GM18502 (cell line): ENCODE measurements at regions not wholly inside any gene's neighbourhood (a gene's known extent, or its start where the extent isn't known, plus 50 kb on each side); places are given as distances from the start of the nearest gene placed in this dataset.
"Not testable (repeated sequence)": the region's sequence is repeated elsewhere in the genome, so short reads cannot be mapped to it uniquely, and the experiment has no call there.

Source experiments
- ATAC-seq: cut with Tn5 transposase; IDR thresholded peaks from one replicate; pipeline ENCODE4 v1.9.1; 2021; ENCODE audit warnings: mild to moderate bottlenecking; ENCODE audit not compliant: unreplicated experiment, poor library complexity

DNA sequence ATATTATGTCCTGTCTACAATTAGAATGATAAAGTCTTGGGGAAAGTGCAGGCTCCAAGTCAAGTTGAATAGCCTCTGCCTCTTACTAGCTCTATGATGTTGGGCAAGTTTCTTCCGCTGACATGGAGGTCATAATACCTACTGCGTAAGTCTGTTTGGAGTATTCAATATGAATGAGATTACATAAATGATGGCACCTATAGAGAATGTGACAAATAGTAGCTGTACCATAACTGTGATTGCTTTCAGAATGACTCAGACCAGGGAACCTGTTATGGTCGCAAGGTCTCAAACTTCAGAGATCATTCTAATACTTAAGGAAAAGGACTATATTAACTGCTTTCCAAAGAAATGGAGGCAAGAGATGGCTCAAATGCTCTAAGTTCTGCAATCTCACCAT is 94.0 kb upstream of the ABCA1 start:
- ATAC-seq, result no peak

DNA sequence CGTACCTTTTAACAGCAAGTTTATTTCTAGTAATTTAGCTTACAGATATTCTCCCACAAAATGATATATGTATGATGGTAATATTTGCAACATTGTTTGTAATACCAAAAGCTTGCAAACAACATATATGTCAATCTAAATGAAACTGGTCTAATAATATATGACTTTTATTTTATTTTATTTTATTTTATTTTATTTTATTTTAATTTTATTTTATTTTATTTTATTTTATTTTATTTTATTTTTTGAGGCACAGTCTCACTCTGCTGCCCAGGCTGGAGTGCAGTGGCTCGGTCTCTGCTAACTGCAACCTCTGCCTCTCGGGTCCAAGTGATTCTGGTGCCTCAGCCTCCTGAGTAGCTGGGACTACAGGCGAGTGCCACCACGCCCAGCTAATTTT is 94.6 kb upstream of the ABCA1 start:
- not testable (repeated sequence) for ATAC-seq

DNA sequence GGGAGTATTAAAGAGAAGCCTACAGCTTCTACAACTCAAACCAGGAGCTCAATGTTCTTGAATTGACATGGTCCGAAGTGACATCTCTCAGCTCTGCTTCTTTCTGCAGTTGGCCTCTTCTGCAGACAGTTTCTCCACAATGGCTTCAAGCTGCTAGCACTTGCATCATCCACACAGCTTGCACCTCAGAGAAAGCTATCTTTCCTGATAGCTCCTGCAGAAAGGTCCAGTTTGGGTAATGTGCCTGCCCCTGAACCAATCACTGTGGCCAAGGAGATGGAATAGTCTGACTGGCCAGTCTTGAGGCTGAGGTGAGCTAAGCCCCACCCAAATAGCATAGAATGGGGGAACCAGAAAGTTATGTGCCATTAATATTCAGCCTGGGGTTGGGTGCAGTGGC is 95.8 kb upstream of the ABCA1 start:
- ATAC-seq, result no peak

DNA sequence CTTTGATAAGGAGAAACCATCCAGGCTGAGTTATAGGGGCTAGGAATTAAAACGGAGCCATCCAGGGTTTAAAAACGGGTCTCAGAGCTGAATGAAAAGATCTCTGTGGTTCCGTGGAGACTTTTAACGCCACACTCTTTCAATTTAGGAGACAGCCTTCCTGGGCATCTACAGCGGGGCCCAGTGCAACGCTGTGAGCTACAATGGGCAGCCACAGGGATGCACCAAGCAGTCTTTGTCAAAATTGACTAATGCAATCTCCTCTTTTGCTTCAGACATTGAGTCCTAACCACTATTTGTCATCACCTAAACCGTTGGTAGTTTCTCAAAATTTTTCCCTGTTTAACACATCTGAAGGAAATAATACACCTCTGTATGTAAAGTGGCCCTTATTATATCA is 96.6 kb upstream of the ABCA1 start:
- no peak for ATAC-seq

GRCh38 chr9:105026451-105026850 is 98.5 kb upstream of the ABCA1 start:
- no peak for ATAC-seq

DNA sequence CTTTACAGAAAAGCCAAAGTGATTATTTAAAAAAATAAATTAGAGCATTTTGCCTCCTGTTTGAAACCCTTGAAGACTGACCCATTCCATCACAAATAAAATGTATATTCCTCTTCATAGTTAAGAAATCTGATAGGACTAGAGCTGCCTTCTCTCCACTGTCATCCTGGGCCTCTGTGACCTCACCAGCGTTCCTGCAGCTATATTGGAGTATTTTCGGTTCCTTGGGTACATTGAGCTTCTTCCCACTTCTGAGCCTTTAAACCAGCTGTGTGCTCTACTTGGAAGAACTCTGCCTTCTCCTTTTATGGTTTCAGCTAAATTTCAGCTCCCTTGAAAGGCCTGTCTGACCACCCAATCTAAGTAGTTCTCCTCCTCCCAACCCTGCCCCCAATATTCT is 99.1 kb upstream of the ABCA1 start:
- no peak for ATAC-seq

GRCh38 chr9:105030285-105030684 is 102.3 kb upstream of the ABCA1 start:
- no peak for ATAC-seq

- ATAC-seq, result no peak
These were observed 109.2 kb upstream of the ABCA1 start for GRCh38 chr9:105037139-105037538.

DNA sequence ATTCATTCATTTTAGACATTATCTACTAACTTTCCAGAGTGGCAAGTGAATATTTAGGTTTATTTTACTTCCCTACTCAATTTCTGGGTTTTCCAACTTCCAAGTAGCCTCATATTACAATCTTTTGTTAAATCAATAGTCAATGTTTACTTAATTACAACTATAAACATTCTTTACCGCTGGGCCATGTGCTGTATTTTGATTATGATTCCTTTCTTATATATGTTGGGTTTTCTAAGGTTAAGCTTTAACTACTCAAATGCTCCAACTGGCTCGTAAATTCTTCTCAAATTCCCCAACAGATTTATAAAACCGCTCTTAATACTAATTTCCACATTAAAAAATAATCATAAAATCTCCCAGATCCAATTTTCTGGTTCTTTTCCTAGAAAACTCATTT is 110.1 kb upstream of the ABCA1 start:
- no peak for ATAC-seq

DNA sequence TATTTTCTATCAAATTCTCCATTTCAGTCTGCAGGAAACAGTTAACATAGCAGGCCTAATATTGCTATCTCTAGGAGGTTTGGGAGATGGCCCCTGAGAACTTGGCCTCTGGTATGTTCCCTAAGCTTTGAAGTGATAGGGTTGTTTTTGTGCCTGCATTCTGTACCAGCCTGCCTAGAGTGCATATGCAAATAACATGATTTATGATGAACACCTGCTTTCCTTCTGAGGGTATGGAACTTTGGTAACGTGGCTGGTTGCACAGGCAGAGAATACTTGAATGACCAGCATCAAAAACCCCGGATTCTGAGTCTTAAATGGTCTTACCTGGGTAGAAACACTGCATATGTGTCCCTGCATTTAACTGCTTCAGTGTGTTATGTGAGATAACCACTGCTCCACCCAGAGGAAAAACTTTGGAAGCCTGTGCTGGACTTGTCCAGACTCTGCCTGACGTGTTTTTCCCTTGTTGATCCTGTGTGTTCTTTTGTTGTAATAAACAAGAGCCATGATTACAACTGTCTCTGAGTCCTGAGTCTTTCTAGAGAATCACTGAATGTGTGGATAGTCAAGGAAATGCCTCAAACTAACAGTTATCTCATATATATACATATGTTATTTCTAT is 111.3 kb upstream of the ABCA1 start:
- no peak for ATAC-seq

- ATAC-seq, result no peak
These were observed 115.5 kb upstream of the ABCA1 start for GRCh38 chr9:105043370-105043936.

GRCh38 chr9:105044518-105044917 is 116.6 kb upstream of the ABCA1 start:
- ATAC-seq, result no peak

DNA sequence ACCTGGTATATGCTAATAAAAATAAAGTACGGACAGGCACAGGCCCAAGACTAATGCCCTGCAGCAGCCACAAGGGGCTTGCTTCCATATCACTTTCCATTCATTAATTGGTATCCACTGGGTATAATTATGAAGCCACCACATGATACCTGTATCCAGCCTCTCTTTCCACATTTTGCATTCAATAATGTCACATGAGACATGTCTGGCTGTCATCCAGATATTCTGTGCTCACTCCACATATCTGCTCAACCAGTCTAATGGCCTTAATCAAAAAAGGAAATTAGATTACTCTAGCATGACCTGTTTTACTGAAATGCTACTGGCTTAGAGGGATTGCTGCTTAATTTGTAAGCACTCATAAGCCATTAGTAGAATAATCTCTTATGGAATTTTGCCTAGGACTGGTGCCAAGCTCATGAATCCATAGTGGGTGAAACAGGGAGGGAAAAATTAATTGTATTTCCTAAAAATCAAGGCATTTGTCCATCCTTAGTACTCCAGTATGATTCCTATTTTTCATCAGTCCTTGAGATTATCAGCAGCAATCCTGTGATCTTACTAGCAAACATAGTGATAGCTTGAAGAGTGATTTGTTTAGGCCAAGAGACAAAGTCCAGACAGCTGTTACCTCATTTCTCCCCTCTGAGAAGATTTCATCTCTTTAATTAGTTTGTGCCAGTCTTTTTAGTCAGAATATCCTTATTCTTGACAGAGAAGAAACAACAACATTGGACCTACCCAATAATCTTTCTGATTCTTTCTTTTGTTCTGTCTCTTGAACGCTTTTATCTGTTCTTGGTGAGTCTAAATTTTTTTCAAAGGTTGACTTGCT is 119.2 kb upstream of the ABCA1 start:
- no peak for ATAC-seq

DNA sequence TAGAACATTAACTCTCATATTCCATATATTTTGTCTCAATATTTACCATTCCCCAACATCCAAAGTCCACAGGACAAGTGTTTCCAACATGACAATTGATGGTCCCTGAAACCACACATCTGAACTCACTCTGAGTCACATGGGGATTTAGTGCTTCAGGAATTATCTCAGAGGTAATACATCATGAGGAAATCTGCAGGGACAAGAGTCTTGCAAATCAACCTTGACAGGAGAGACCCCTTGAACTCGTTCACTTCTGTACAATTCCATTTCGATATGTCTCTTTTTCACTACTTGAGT is 119.7 kb upstream of the ABCA1 start:
- no peak for ATAC-seq

- ATAC-seq, result no peak
These were observed 120.4 kb upstream of the ABCA1 start for GRCh38 chr9:105048331-105048730.

DNA sequence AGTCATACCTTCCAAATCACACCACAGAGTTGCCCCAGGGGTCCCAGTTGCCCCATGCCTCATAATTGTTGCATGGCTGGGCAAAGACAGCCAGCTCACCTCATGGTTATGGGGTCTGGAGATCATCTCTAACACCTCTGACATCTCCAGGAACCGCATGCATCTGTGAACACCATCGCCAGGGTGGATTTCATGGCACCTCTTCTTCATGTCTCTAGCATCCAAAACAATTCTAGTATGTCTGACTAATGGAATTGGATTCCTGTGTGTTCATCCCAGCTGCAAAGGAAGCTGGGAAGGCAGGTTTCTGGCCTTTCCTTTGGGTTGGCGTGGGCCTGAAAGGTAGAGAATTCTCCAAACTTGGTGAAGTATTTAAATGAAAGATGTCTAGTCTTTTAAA is 122.3 kb upstream of the ABCA1 start:
- no peak for ATAC-seq

- no peak for ATAC-seq
These were observed 123.9 kb upstream of the ABCA1 start for GRCh38 chr9:105051897-105052296.

DNA sequence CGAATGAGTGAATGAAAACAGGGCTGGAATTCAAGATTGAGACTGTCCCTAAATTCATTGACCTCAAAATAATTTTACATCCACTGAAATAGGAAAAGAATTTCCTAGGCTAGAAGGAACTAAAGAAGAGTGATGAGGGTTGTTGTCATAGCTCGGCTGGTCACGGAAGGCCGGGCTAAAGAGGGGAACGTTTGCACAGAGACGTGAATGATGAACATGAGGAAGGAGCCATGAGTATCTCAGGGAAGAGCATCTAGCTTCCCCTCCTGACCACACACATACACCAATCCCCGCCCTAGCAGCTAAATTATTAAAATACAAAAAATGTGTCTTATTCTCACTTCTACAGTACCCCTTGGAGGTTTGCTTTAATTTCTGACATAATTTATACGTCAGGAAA is 124.4 kb upstream of the ABCA1 start:
- no peak for ATAC-seq

DNA sequence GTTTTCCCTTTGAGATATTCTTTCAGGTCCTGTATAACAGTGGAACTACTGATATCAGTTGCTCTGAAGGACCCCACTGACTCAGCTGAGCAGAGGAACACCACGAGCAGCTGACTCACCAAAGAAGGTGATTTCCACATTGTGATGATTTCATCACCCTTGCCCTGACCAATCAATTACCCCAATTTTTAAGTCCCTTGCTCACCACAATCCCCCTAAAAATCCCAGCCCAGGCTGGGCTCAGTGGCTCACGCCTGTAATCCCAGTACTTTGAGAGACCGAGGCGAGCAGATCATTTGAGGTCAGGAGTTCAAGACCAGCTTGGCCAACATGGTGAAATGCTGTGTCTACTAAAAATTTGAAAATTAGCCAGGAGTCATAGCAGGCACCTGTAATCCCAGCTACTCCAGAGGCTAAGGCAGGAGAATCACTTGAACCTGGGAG is 125.3 kb upstream of the ABCA1 start:
- peak; percentile 80 for ATAC-seq

- no peak for ATAC-seq
These were observed 126.5 kb upstream of the ABCA1 start for GRCh38 chr9:105054491-105054890.

GRCh38 chr9:105055917-105056316 is 128.0 kb upstream of the ABCA1 start:
- no peak for ATAC-seq

DNA sequence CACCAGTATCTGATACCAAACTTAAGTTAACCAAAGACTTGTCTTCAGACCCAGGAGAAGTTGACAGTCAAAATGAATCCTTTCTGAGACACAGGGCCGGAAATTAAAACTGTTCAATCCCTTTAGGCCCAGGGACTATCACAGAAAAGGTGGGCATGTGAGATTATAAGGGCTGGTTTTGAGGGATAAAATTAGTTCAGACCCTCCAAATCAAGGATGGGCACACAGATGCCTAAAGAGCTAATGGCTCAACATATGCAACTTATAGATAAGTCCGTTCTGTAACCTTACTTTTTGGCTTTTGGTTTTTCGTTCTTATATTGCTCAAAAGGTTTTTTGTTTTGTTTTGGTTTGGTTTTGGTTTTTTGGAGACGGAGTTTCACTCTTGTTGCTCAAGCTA is 129.6 kb upstream of the ABCA1 start:
- no peak for ATAC-seq
